Eye (tissue), 1 donor: ENCODE measurements at regions not wholly inside any gene's neighbourhood (a gene's known extent, or its start where the extent isn't known, plus 50 kb on each side); places are given as distances from the start of the nearest gene placed in this dataset.

Experiments
- DNase-seq: peaks from one replicate; pipeline ENCODE4 v3.0.0-alpha.2; 2015

DNA sequence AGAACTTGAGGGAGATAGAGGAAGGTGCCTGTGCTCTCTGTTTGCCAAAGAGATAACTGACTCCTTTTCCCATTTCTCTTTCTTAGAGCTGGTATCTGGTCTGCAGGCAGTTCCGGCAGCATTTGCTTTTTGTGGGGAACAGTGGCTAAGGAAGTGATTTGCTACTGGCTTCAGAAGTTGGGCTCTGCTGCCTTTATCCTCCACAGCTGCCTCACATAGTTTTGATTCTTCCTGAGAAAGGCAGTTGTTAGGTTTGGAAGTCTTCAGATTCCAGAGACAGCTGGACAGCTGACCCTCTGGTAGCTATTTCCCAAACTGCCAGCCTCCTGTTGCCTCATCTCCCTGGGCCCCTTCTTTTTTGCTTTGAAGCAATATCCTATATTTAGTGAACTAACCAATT, 62.6 kb upstream of the MACF1 start:
- no peak for DNase-seq

DNA sequence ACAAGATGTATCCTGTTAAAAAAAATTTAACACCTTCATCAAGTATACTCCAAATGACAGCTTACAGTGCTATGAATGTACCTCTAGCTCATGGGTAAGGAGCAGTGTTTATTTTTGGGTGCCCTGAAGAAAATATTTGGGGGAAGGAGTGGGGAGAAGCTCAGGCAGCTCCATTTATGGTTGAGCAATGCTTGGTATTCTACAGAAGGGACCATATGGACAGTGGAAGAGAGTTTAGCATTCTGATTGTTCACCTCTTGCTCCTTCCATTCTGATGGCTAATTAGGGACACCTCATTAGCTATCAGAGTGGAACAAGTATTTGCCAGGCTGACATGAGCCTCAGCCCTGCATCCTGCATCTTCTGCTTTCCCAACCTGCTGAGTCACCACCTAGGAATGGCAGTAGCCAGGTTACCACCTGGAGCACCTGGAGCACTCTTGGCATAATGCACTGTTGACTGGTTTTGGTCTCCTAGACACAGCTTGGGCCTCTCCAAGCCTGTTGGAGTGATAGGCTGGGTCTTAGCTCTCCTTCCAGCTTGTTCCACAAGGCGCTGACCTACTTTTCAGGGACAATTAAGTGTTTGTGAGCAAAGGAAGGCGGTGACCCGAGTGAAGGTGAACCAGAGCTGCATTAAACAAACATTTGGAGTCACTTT, 62.0 kb upstream of the MACF1 start:
- DNase-seq: peak; percentile 64

DNA sequence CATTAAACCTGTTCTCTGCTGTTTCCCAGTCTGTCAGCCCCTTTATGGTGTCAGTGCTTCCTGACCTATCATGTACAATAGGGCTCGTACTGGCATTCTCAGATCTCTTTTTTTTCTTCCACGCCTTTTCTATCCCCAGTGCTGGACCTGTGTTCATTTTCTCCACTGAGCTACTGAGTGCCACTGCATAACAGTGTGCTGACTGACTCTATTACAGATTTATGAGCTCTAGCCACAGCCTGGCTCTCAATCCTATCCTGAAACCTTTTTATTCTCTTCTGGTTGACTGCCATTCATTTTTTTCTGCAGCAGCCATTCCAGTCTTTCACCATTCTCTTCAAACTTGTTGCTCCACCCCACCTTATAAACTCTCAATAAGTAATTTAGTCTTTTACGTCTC, 59.6 kb upstream of the MACF1 start:
- no peak for DNase-seq

DNA sequence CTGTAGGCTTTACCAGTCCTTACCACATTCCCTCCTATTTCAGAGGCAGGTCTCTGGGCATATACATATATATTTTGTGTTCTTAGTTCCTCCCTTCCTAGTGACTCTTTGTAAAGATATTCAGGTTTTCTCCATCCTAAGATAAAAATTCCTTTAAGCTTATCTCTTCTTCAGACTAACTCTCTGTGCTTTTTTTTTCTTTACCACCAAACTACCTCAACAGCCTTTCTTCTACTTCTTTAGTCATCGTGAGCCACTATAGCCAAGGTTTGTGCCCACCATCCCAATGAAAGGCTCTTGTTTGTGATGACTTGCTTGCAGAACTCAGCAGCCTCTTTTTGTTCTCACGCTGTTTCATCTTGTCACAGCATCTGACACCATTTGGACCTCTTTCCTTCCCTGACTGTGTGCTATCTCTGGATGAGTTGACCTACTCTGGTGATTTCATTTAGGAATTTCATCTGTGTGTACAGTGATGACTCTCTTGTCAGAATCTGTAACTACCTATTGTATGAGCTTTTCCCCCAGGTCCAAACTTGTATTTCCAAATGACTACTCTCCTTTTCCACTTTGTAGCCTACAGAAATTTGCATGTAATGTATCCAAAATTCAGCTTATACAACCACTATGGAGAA, 59.0 kb upstream of the MACF1 start:
- no peak for DNase-seq

DNA sequence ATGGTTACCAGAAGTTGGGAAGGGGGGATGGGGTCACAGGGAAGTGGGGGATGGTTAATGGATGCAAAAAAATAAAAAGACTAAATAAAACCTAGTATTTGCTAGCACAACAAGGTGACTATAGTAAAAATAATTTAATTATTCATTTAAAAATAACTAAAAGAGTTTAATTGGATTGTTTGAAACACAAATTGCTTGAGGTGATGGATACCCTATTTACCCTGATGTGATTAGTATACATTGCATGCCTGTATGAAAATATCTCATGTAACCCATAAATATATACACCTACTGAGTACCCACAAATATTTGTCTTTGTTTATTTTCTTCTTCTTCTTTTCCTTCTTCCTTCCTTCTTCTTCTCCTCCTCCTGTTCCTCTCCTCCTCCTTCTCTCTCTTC, 57.8 kb upstream of the MACF1 start:
- DNase-seq: no peak

DNA sequence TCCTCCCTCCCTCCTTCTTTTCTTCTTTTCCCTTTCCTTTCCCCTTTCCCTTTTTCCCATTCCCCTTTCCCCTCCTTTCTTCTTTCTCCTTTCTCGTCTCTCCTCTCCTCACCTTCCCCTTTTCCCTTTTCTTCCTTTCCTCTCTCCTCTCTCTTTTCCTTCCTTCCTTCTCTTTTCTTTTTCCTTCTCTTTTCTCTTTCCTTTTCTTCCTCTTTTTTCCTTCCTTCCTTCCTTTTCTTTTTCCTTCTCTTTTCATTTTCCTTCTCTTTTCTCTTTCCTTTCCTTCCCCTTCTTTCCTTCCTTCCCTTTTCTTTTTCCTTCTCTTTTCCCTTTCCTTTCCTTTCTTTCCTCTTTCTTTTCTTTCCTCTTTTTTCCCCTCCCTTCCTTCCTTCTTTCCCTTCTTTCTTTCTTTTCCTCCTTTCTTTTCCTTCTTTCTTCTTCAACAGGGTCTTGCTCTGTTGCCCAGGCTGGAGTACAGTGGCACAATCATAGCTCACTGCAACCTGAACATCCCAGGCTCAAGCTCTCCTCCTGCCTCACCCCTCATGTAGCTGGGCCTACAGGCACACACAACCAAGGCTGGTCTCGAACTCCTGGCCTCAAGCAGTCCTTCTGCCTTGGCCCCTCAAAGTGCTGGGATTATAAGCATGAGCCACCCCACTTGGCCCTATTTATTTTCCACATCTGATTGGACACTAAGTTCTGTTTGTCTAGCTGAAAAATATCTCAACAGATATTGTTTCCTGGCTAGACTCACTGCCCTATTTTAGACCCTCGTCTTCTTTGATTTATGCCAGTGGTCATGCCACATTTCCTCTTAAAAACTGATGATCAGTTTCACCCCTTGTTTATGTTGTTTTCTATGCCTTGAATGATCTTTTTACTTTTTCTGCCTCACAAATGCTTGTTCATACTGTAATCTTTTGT, 57.1 kb upstream of the MACF1 start:
- no peak for DNase-seq

DNA sequence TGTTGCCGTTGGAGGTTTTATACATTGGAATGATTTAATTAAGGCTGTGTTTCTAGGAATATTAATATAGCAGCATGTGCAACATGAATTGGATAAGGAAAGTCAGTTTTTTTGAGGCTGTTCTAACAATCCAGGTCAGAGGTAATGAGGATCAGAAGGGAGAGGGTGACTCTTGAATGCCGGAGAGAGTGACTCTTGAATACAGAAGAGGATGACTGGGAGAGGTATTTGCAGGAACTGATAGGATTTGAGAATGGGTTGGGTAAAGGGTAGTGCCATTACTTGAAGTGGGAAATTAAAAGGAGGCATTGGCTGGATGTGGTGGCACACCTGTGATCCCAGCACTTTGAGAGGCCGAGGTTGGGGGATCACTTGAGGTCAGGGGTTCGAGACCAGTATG, 55.6 kb upstream of the MACF1 start:
- DNase-seq: no peak

DNA sequence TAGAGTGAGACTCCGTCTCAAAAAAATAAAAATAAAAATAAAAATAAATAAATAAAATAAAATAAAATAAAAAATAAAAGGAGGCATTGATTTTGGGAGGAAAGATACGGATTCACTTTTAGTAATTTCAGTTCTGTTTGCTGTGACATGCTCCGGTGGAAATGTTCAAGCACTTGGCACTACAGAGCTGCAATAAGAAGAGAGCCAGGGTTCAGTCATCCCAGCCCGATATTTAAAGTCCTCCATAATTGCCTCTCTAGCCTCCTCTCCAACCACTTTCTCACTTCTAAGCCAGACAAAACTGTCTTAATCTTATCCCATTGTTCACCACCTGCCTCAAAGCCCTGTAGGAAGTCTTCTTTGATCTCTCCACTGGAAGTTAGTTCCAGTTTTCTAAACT, 55.0 kb upstream of the MACF1 start:
- no peak for DNase-seq

DNA sequence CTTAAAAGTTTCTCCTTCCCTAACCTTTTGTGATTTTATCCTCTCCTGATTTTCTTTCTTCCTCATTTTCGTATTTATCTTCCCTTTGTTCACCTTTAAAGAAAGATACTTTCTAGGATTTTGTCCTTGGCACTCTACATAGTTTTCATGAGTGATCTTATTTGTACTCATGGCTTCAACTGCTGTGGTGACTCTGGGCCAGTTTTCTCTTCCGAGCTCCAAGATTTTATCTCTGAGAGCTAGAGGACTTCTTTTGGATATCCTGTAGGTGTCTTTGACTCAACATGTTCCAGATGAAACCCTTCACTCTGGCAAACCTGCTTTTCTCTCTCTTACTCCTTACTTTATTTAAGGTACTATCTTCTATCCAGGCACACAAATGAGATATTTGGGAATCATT, 53.7 kb upstream of the MACF1 start:
- no peak for DNase-seq

DNA sequence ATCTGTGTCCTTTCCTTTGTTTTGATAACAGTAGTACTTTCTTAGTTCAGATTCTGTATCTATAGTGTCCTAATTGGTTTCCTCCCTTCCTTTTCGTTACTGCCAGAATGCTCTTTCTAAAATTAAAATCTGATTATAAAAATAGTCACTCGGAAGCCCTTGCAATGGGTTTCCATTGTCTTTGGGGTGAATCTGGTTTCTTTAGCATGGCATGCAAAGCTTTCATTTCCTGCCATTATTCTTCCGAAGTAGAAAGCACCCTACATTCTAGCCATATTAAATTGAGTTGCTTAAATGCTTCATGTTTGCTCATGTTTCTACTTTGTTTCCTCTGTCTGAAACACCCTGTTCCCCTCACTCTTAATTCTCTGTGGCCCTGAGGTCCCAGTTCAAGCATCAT, 53.2 kb upstream of the MACF1 start:
- DNase-seq: no peak

DNA sequence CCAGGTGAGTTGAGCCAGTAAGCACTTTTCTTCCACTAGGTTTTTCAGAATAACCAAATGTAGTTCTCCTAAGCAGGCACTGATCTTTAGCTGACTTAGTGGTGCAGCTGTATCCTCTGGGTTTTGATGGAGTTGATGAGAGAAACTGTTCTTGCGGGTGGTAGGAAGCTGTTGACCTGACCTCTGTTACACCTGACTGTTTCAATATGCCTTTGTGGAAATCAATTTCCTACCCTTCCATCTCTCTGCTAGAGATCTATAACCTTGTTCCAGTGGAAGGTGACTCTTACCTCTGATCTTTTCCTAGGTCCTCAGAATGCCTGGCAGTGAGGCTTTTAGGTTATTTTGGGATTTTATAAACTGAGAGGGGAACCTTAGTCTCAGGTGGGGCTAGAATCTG, 51.6 kb upstream of the MACF1 start:
- no peak for DNase-seq

DNA sequence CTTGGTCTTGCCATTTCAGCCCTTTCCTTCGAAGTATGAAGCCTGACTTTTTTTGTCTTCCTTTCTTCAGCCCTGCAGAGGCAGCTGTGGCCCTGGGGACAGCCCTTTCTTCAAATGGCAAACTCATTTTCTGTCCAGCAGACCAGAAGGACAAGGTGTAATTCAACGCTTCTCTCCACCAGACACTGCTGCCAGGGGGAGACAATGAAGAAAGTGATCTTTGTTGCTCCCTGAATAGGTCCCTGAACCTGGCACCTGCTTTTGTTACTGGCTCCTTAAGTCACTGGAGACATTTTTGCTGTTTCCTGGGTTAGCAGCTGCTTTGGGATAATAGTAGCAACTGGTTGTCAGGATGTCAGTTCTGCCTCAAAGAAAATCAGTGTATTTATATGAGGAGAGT, 50.8 kb upstream of the MACF1 start:
- no peak for DNase-seq

DNA sequence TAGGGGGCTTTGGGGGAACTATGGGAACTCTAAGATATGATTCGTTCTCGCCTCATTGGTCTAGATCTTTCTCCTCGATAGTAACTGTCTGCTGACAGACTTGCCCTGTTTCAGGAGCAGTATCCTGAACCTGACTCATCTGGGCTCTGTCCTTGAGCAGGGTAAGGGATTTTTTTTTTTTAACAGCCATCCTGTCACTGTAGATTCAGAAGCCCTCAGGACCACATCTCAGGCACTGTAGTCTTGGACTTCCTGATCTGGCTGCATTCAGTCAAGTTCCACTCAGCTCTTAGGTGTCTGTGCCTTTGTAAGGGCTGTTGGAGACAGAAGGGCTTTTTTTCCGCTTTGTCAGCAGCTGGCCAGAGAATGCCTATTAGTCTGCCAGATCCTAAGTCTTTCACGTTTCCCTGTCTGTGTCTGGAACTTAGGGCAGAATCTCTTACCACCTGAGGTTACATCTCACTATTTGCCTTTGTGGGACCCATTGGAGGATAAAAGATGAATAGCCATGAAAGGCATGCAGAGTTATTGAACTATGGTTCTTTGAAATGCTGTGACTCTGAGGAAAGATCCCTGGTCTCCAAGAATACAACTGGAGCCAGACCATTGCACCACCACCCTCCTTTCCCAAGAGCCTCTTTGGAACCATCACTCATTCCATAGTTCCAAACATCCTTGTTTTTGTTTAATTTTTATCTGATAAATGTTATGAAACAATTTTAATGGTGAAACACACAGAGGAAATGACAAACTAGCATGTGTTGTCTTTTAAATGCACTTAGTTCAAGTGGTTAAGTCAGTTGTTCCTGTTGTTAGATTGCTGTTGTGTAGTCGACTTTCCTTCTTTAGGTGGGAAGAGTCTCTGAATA, 49.7 kb upstream of the MACF1 start:
- DNase-seq: no peak
